HL-60 (cell line): ENCODE measurements at regions not wholly inside any gene's neighbourhood (a gene's known extent, or its start where the extent isn't known, plus 50 kb on each side); places are given as distances from the start of the nearest gene placed in this dataset.

Source experiments
- DNase-seq, 2 experiments: peaks; one replicate each; pipeline ENCODE4 v3.0.0-alpha.2; 2010 to 2020; ENCODE audit warnings: low read depth in 1 of 2, low spot score in 1 of 2
- H3K27ac ChIP-seq: fragments of 250-450 bp; sonication (Bioruptor Pico); replicated peaks from 2 replicates; pipeline ENCODE4 v1.5.1; 2020; ENCODE audit warnings: mild to moderate bottlenecking, moderate library complexity
- H3K27me3 ChIP-seq: fragments of 250-450 bp; sonication (Bioruptor Pico); 2 replicates; pipeline ENCODE4 v1.5.1; 2021; ENCODE audit warnings: mild to moderate bottlenecking, moderate library complexity; ENCODE audit not compliant: insufficient read depth, poor library complexity, severe bottlenecking
- H3K4me3 ChIP-seq: replicated peaks from 2 replicates; pipeline ENCODE4 v1.5.1; 2011; ENCODE audit warnings: mild to moderate bottlenecking, control low read depth, low read length; ENCODE audit not compliant: insufficient read depth
- GABPA ChIP-seq: IDR thresholded peaks from 2 replicates; pipeline ENCODE4 v1.6.1; 2012; ENCODE audit warnings: low read depth
- POLR2AphosphoS5 ChIP-seq: IDR thresholded peaks from 2 replicates; pipeline ENCODE4 v1.6.1; 2012; ENCODE audit warnings: low read depth
- SPI1 ChIP-seq: IDR thresholded peaks from 2 replicates; pipeline ENCODE4 v1.6.1; 2012; ENCODE audit warnings: low read depth, mild to moderate bottlenecking, borderline replicate concordance
- TF ChIP-seq, protein P1 (sequence below): IDR thresholded peaks from one replicate; pipeline ENCODE4 v1.5.1; 2011; ENCODE audit warnings: low read length, control low read depth, inconsistent platforms; ENCODE audit not compliant: insufficient read depth
- TF ChIP-seq, protein P2 (sequence below): IDR thresholded peaks from 2 replicates; pipeline ENCODE4 v1.6.1; 2012; ENCODE audit warnings: low read depth; ENCODE audit not compliant: insufficient replicate concordance

DNA sequence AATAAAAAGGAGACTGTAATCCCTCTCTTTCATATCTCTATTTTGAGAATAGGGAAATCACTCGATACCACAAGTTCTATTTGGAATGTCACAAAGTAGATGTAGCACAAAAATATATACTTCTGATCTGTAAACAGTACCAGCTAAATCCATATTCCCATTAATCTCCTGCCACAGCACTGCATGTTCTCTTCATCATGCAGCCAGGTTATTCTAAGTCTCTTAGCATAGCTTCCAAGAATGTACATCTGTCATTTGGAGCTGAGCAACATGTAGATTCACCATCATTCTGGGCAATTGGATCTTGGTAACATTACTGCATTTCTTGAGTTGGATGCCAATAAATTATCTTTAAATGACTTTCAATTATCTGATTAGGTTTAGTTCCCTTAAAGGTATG lies 1874.5 kb downstream of the MRPL39 start:
- DNase-seq: no peak
- Histone ChIP-seq H3K4me3 (no peak overlapping the region), H3K27me3 (no peaks in the 10 kb centered on the region), H3K27ac (no peak overlapping the region)
- TF ChIP-seq GABPA (no peak), POLR2AphosphoS5 (no peak), SPI1 (no peak)
- TF ChIP-seq, protein P1, sequence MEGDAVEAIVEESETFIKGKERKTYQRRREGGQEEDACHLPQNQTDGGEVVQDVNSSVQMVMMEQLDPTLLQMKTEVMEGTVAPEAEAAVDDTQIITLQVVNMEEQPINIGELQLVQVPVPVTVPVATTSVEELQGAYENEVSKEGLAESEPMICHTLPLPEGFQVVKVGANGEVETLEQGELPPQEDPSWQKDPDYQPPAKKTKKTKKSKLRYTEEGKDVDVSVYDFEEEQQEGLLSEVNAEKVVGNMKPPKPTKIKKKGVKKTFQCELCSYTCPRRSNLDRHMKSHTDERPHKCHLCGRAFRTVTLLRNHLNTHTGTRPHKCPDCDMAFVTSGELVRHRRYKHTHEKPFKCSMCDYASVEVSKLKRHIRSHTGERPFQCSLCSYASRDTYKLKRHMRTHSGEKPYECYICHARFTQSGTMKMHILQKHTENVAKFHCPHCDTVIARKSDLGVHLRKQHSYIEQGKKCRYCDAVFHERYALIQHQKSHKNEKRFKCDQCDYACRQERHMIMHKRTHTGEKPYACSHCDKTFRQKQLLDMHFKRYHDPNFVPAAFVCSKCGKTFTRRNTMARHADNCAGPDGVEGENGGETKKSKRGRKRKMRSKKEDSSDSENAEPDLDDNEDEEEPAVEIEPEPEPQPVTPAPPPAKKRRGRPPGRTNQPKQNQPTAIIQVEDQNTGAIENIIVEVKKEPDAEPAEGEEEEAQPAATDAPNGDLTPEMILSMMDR: no peak
- TF ChIP-seq, protein P2, sequence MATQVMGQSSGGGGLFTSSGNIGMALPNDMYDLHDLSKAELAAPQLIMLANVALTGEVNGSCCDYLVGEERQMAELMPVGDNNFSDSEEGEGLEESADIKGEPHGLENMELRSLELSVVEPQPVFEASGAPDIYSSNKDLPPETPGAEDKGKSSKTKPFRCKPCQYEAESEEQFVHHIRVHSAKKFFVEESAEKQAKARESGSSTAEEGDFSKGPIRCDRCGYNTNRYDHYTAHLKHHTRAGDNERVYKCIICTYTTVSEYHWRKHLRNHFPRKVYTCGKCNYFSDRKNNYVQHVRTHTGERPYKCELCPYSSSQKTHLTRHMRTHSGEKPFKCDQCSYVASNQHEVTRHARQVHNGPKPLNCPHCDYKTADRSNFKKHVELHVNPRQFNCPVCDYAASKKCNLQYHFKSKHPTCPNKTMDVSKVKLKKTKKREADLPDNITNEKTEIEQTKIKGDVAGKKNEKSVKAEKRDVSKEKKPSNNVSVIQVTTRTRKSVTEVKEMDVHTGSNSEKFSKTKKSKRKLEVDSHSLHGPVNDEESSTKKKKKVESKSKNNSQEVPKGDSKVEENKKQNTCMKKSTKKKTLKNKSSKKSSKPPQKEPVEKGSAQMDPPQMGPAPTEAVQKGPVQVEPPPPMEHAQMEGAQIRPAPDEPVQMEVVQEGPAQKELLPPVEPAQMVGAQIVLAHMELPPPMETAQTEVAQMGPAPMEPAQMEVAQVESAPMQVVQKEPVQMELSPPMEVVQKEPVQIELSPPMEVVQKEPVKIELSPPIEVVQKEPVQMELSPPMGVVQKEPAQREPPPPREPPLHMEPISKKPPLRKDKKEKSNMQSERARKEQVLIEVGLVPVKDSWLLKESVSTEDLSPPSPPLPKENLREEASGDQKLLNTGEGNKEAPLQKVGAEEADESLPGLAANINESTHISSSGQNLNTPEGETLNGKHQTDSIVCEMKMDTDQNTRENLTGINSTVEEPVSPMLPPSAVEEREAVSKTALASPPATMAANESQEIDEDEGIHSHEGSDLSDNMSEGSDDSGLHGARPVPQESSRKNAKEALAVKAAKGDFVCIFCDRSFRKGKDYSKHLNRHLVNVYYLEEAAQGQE: no peak

DNA sequence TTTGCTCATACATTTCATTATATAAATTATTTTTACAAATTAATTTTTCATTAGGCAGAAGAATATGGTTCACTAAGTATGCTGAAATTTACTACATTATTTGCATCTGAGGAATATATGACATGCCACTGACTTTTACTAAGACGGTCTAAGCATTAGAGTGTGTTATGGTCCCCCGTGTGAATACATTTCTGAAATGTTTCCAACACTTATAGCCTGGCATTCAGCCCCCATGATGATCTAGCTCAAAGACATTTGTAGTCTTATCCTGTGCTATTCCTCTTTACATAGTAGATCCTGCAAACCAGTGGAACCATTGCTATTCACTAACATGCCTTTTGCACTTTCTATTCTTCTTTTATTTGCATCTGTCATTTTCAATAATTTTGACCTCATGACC lies 1878.0 kb downstream of the MRPL39 start:
- H3K4me3 ChIP-seq: no peak overlapping the region
- no peak overlapping the region for H3K27ac ChIP-seq
- no peak for TF ChIP-seq SPI1
- TF ChIP-seq, protein P2: no peak
- TF ChIP-seq, protein P1: no peak
- no peak for TF ChIP-seq GABPA
- TF ChIP-seq POLR2AphosphoS5: no peak
- no peaks in the 10 kb centered on the region for H3K27me3 ChIP-seq
- DNase-seq: no peak

GRCh38 chr21:23725576-23725975 lies 1881.7 kb downstream of the MRPL39 start:
- no peak for TF ChIP-seq GABPA
- TF ChIP-seq, protein P2: no peak
- TF ChIP-seq SPI1: no peak
- no peak for TF ChIP-seq POLR2AphosphoS5
- TF ChIP-seq, protein P1: no peak
- Histone ChIP-seq H3K27ac (no peak overlapping the region), H3K4me3 (no peak overlapping the region), H3K27me3 (no peaks in the 10 kb centered on the region)
- DNase-seq: no peak
